HG03097 (cell line): ENCODE measurements at regions not wholly inside any gene's neighbourhood (a gene's known extent, or its start where the extent isn't known, plus 50 kb on each side); places are given as distances from the start of the nearest gene placed in this dataset.

Source experiments
- ATAC-seq: cut with Tn5 transposase; IDR thresholded peaks from one replicate; pipeline ENCODE4 v1.9.1; 2021; ENCODE audit not compliant: unreplicated experiment, low FRiP score

- ATAC-seq: no peak
Observed at GRCh38 chr10:2982146-2982545, 85.2 kb upstream of the PFKP start.

- no peak for ATAC-seq
Observed at GRCh38 chr10:2981361-2981801, 86.0 kb upstream of the PFKP start.

- ATAC-seq: peak; percentile 51
Observed at GRCh38 chr10:2980791-2981360, 86.5 kb upstream of the PFKP start.

GRCh38 chr10:2980116-2980515 lies 87.2 kb upstream of the PFKP start:
- no peak for ATAC-seq

GRCh38 chr10:2979306-2979705 lies 88.0 kb upstream of the PFKP start:
- ATAC-seq: no peak

- ATAC-seq: no peak
Observed at GRCh38 chr10:2978574-2979273, 88.6 kb upstream of the PFKP start.

- ATAC-seq: peak; percentile 37
Observed at GRCh38 chr10:2978111-2978510, 89.2 kb upstream of the PFKP start.

- ATAC-seq: no peak
Observed at GRCh38 chr10:2974503-2975207, 92.7 kb upstream of the PFKP start.

GRCh38 chr10:2974083-2974482 lies 93.3 kb upstream of the PFKP start:
- ATAC-seq: no peak

GRCh38 chr10:2972810-2973209 lies 94.5 kb upstream of the PFKP start:
- no peak for ATAC-seq

GRCh38 chr10:2972216-2972615 lies 95.1 kb upstream of the PFKP start:
- no peak for ATAC-seq

GRCh38 chr10:2970190-2970823 lies 97.0 kb upstream of the PFKP start:
- ATAC-seq: no peak

- no peak for ATAC-seq
Observed at GRCh38 chr10:2968401-2969058, 98.8 kb upstream of the PFKP start.

- no peak for ATAC-seq
Observed at GRCh38 chr10:2966134-2966533, 101.2 kb upstream of the PFKP start.

- ATAC-seq: no peak
Observed at GRCh38 chr10:2964632-2965296, 102.6 kb upstream of the PFKP start.

- ATAC-seq: no peak
Observed at GRCh38 chr10:2963889-2964631, 103.3 kb upstream of the PFKP start.

- ATAC-seq: no peak
Observed at GRCh38 chr10:2962194-2962593, 105.2 kb upstream of the PFKP start.

- no peak for ATAC-seq
Observed at GRCh38 chr10:2958659-2959058, 108.7 kb upstream of the PFKP start.

- ATAC-seq: no peak
Observed at GRCh38 chr10:2957785-2958184, 109.6 kb upstream of the PFKP start.

GRCh38 chr10:2955064-2955463 lies 112.3 kb upstream of the PFKP start:
- ATAC-seq: no peak
